CD4-positive, alpha-beta T cell (primary cell): ENCODE measurements at regions not wholly inside any gene's neighbourhood (a gene's known extent, or its start where the extent isn't known, plus 50 kb on each side); places are given as distances from the start of the nearest gene placed in this dataset.
"Not testable (repeated sequence)": the region's sequence is repeated elsewhere in the genome, so short reads cannot be mapped to it uniquely, and the experiment has no call there.

Source experiments
- ATAC-seq: fragments of 200-7000 bp; cut with Tn5 transposase; one replicate; pipeline ENCODE4 v1.10.0; 2022; ENCODE audit warnings: mild to moderate bottlenecking; ENCODE audit not compliant: poor library complexity
- CTCF ChIA-PET: fragments of 350-600 bp; sonication (Branson Sonifier 250); formaldehyde crosslinking; loops from one replicate; lab custom pipeline; 2021; ENCODE audit warnings: antibody characterized with exemption, inconsistent platforms; lab: Charles Lee
- POLR2A ChIA-PET: fragments of 350-600 bp; sonication (Branson Sonifier 250); formaldehyde crosslinking; loops from one replicate; lab custom pipeline; 2021; ENCODE audit warnings: antibody characterized with exemption, inconsistent platforms; lab: Charles Lee
- DNase-seq, 14 experiments: peaks; one replicate each; pipeline ENCODE4 v3.0.0-alpha.2; 2013 to 2020; ENCODE audit warnings: mixed read lengths in 2 of 14
- H3K27ac ChIP-seq, 2 donors: one replicate each; pipeline versions ENCODE4 v1.5.1 to v1.7.0; 2013; ENCODE audit warnings: low read length in 2 of 2, low read depth in 1 of 2, mild to moderate bottlenecking in 1 of 2
- H3K27me3 ChIP-seq, 2 experiments: 1 replicate in 1 of 2; 2 replicates in 1 of 2; pipeline versions ENCODE4 v1.6.1 to v1.7.0; 2013; ENCODE audit warnings: low read length in 2 of 2, control low read depth in 1 of 2, mild to moderate bottlenecking in 1 of 2, moderate library complexity in 1 of 2; ENCODE audit not compliant: insufficient read depth in 2 of 2, control insufficient read depth in 1 of 2
- H3K36me3 ChIP-seq: one replicate; pipeline ENCODE4 v1.6.1; 2013; ENCODE audit warnings: low read length, control low read depth; ENCODE audit not compliant: insufficient read depth
- H3K4me1 ChIP-seq: one replicate; pipeline ENCODE4 v1.6.1; 2013; ENCODE audit warnings: low read length, control low read depth; ENCODE audit not compliant: insufficient read depth
- H3K4me3 ChIP-seq: one replicate; pipeline ENCODE4 v1.5.1; 2013; ENCODE audit warnings: mild to moderate bottlenecking, low read length, moderate library complexity
- H3K9me3 ChIP-seq, 2 experiments: 1 replicate in 1 of 2; 2 replicates in 1 of 2; pipeline versions ENCODE4 v1.6.1 to v1.7.0; 2013; ENCODE audit warnings: low read length in 2 of 2, mild to moderate bottlenecking in 2 of 2, control low read depth in 1 of 2, moderate library complexity in 1 of 2; ENCODE audit not compliant: control insufficient read depth in 1 of 2, insufficient read depth in 1 of 2
- H3K27ac Mint-ChIP-seq: one replicate; pipeline ENCODE4 v1.8.0; 2020; ENCODE audit warnings: mixed read lengths
- H3K27me3 Mint-ChIP-seq: one replicate; pipeline ENCODE4 v1.8.0; 2021; ENCODE audit warnings: mixed read lengths
- H3K36me3 Mint-ChIP-seq: one replicate; pipeline ENCODE4 v1.8.0; 2021; ENCODE audit warnings: low read depth, mixed read lengths
- H3K4me1 Mint-ChIP-seq: one replicate; pipeline ENCODE4 v1.8.0; 2021; ENCODE audit warnings: low read depth, mixed read lengths
- H3K4me3 Mint-ChIP-seq: one replicate; pipeline ENCODE4 v1.8.0; 2020; ENCODE audit warnings: mild to moderate bottlenecking, mixed read lengths
- H3K9me3 Mint-ChIP-seq: one replicate; pipeline ENCODE4 v1.8.0; 2020; ENCODE audit warnings: mixed read lengths
- intact Hi-C, 2 experiments: fragments of 100-400 bp; cut with DNase I in 1 of 2; cut with micrococcal nuclease in 1 of 2; formaldehyde crosslinking; loops; one replicate each; pipeline versions ENCODE4 v1.15.1 to v1.9.0; 2023 to 2025; cut with DNase I, micrococcal nuclease
- TF ChIP-seq, protein P1 (sequence below): fragments of 200-600 bp; IDR thresholded peaks from one replicate; pipeline ENCODE4 v1.8.0; 2022; ENCODE audit warnings: antibody characterized with exemption, mild to moderate bottlenecking

DNA sequence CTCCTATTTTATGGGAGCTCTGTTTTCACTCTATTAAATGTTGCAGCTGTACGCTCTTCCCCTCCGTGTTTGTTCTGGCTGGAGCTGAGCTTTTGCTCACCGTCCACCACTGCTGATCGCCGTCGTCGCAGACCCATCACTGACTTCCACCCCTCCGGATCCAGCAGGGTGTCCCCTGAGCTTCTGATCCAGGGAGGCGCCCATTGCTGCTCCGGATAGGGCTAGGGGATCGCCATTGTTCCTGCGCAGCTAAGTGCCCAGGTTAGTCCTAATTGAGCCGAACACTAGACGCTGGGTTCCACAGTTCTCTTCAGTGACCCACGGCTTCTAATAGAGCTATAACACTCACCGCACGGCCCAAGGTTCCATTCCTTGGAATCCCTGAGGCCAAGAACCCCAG, 96.2 kb upstream of the PRDM9 start:
- no peak for DNase-seq
- no peak for ATAC-seq
- Histone ChIP-seq H3K9me3 (peaks cover 0 to 12% of the 10 kb centered on the region in 2 experiments), H3K4me1 (no peaks in the 10 kb centered on the region), H3K27me3 (no peaks in the 10 kb centered on the region), H3K27ac (no peak overlapping the region), H3K4me3 (no peak overlapping the region), H3K36me3 (no peaks in the 10 kb centered on the region)
- ChIA-PET POLR2A (no interaction called here), CTCF (no interaction called here)
- Mint-ChIP-seq H3K9me3 (peaks cover 10% of the 10 kb centered on the region), H3K4me1 (no peaks in the 10 kb centered on the region), H3K27ac (no peak overlapping the region), H3K4me3 (no peak overlapping the region), H3K36me3 (no peaks in the 10 kb centered on the region), H3K27me3 (no peaks in the 10 kb centered on the region)
- intact Hi-C loops = no loop called here
- TF ChIP-seq, protein P1, sequence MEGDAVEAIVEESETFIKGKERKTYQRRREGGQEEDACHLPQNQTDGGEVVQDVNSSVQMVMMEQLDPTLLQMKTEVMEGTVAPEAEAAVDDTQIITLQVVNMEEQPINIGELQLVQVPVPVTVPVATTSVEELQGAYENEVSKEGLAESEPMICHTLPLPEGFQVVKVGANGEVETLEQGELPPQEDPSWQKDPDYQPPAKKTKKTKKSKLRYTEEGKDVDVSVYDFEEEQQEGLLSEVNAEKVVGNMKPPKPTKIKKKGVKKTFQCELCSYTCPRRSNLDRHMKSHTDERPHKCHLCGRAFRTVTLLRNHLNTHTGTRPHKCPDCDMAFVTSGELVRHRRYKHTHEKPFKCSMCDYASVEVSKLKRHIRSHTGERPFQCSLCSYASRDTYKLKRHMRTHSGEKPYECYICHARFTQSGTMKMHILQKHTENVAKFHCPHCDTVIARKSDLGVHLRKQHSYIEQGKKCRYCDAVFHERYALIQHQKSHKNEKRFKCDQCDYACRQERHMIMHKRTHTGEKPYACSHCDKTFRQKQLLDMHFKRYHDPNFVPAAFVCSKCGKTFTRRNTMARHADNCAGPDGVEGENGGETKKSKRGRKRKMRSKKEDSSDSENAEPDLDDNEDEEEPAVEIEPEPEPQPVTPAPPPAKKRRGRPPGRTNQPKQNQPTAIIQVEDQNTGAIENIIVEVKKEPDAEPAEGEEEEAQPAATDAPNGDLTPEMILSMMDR = no peak

DNA sequence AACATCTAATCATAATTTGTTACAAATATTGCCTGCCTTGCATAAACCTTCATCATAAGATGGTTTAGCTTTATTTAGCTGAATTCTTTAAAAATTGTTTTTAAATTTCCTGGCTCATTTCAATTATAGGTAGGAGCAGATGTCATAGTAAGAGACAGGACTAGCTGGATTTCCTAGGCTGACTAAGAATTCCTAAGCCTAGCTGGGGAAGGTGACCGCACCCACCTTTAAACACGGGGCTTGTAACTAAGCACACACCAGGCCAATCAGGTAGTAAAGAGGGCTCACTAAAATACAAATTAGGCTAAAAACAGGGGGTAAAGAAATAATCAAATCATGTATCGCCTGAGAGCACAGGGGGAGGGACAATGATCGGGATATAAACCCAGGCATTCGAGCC, 96.6 kb upstream of the PRDM9 start:
- H3K4me1 ChIP-seq, H3K27ac Mint-ChIP-seq, ATAC-seq, intact Hi-C loops, CTCF ChIA-PET, H3K27me3 Mint-ChIP-seq, H3K9me3 Mint-ChIP-seq, POLR2A ChIA-PET, H3K36me3 Mint-ChIP-seq, H3K36me3 ChIP-seq, H3K4me3 Mint-ChIP-seq, H3K4me1 Mint-ChIP-seq, H3K27me3 ChIP-seq, DNase-seq, H3K4me3 ChIP-seq, H3K27ac ChIP-seq: not testable (repeated sequence)
- peaks cover 0 to 12% of the 10 kb centered on the region in 2 experiments for H3K9me3 ChIP-seq

DNA sequence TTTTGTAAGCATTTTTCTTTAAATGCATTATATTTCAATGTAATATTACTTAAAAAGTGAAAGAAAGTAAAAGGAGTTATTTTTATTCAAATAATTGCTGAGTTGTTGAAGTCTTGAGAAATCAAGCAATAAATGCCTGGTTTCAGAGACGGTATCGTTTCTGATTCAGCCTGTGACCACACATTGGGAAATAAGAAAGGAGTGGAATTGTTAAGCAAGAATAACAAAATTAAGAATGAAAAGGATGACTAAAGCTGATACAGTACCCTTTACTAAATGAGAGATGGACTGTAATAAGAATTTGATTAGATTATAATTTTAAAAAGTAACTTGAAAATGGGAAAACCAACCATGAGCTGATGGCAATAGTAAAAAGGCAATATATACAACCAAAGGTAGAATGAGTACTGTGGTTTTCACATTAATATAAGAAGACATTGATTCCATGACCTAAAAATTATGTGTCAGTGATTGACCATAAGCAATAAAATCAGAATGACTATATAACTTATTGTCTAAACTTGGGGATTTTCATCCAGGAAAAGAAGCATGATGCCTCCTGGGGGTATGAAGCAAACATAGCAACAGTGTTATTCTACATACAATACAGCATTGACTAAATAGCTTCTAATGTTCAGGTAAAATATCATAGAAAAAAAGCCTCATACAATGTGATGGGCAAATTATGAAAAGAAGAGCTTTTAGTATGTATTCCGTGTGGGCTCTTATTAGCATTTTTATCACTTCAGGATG, 101.9 kb upstream of the PRDM9 start:
- Mint-ChIP-seq H3K4me3 (no peak overlapping the region), H3K9me3 (peaks cover 2% of the 10 kb centered on the region), H3K27ac (no peak overlapping the region), H3K36me3 (no peaks in the 10 kb centered on the region), H3K4me1 (no peaks in the 10 kb centered on the region), H3K27me3 (no peaks in the 10 kb centered on the region)
- intact Hi-C loops = no loop called here
- H3K9me3 ChIP-seq = no peaks in the 10 kb centered on the region
- H3K4me3 ChIP-seq = no peak overlapping the region
- no peaks in the 10 kb centered on the region for H3K27me3 ChIP-seq
- no peaks in the 10 kb centered on the region for H3K4me1 ChIP-seq
- ChIA-PET POLR2A (no interaction called here), CTCF (no interaction called here)
- TF ChIP-seq, protein P1 = no peak
- no peak for DNase-seq
- no peaks in the 10 kb centered on the region for H3K36me3 ChIP-seq
- ATAC-seq = no peak
- H3K27ac ChIP-seq = no peak overlapping the region

DNA sequence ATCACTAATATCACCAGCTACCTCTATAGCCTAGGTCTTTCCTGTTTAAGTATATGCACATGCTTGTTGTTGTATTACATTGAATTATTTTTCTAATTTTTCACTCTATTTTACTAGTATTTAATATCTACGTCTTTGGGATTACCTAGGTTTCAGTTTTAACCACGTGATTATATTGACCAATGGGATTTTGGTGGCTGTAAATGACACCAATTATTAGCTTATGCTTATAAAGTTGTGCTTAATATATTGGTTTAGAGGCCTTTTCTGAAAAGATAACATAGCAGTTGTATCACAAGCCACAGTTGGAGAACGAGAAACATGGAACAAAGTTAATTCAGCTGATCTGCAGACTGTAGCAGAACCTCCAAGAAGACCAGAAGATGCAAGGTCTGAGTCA, 104.8 kb upstream of the PRDM9 start:
- CTCF ChIA-PET = no interaction called here
- POLR2A ChIA-PET = no interaction called here
- peaks cover 0 to under 1% of the 10 kb centered on the region in 2 experiments for H3K9me3 ChIP-seq
- no peaks in the 10 kb centered on the region for H3K27me3 ChIP-seq
- DNase-seq (no peak), ATAC-seq (no peak)
- Mint-ChIP-seq H3K4me3 (no peak overlapping the region), H3K27me3 (no peaks in the 10 kb centered on the region), H3K27ac (no peak overlapping the region), H3K9me3 (peaks cover 2% of the 10 kb centered on the region), H3K4me1 (no peaks in the 10 kb centered on the region), H3K36me3 (no peaks in the 10 kb centered on the region)
- H3K36me3 ChIP-seq = no peaks in the 10 kb centered on the region
- intact Hi-C loops = no loop called here
- H3K4me1 ChIP-seq = no peaks in the 10 kb centered on the region
- H3K27ac ChIP-seq = no peak overlapping the region
- TF ChIP-seq, protein P1 = no peak
- H3K4me3 ChIP-seq = no peak overlapping the region
